ENCODE measurements at regions not wholly inside any gene's neighbourhood (a gene's known extent, or its start where the extent isn't known, plus 50 kb on each side); places are given as distances from the start of the nearest gene placed in this dataset.
"Not testable (repeated sequence)": the region's sequence is repeated elsewhere in the genome, so short reads cannot be mapped to it uniquely, and the experiment has no call there.

- no peak for DNase-seq
These were observed 388.2 kb upstream of the SYNCRIP start for GRCh38 chr6:86030875-86031274.

GRCh38 chr6:86028776-86029175 is 386.1 kb upstream of the SYNCRIP start:
- DNase-seq: no peak

- DNase-seq: not testable (repeated sequence)
These were observed 384.2 kb upstream of the SYNCRIP start for GRCh38 chr6:86026890-86027289.

- DNase-seq: no peak
These were observed 374.6 kb upstream of the SYNCRIP start for GRCh38 chr6:86017236-86017635.

- no peak for DNase-seq
These were observed 373.9 kb upstream of the SYNCRIP start for GRCh38 chr6:86016567-86016966.

GRCh38 chr6:86016077-86016476 is 373.4 kb upstream of the SYNCRIP start:
- DNase-seq: no peak

GRCh38 chr6:86012991-86013390 is 370.3 kb upstream of the SYNCRIP start:
- DNase-seq: not testable (repeated sequence)

GRCh38 chr6:86010915-86011786 is 368.5 kb upstream of the SYNCRIP start:
- no peak for DNase-seq

- no peak for DNase-seq
These were observed 354.5 kb upstream of the SYNCRIP start for GRCh38 chr6:85997206-85997605.

GRCh38 chr6:85996034-85996375 is 353.3 kb upstream of the SYNCRIP start:
- no peak for DNase-seq

GRCh38 chr6:85995339-85996033 is 352.8 kb upstream of the SYNCRIP start:
- DNase-seq: no peak

- no peak for DNase-seq
These were observed 344.0 kb upstream of the SYNCRIP start for GRCh38 chr6:85986681-85987080.

GRCh38 chr6:85983032-85983659 is 340.5 kb upstream of the SYNCRIP start:
- no peak for DNase-seq

- DNase-seq: no peak
These were observed 335.0 kb upstream of the SYNCRIP start for GRCh38 chr6:85977661-85978060.

GRCh38 chr6:85975957-85976356 is 333.3 kb upstream of the SYNCRIP start:
- DNase-seq: no peak

GRCh38 chr6:85971238-85971637 is 328.6 kb upstream of the SYNCRIP start:
- no peak for DNase-seq

- no peak for DNase-seq
These were observed 324.1 kb upstream of the SYNCRIP start for GRCh38 chr6:85966828-85967227.

- DNase-seq: no peak
These were observed 319.1 kb upstream of the SYNCRIP start for GRCh38 chr6:85961746-85962145.

- no peak for DNase-seq
These were observed 318.4 kb upstream of the SYNCRIP start for GRCh38 chr6:85961125-85961524.

GRCh38 chr6:85948481-85948880 is 305.8 kb upstream of the SYNCRIP start:
- DNase-seq: no peak

GRCh38 chr6:85945459-85946185 is 302.9 kb upstream of the SYNCRIP start:
- DNase-seq: no peak

GRCh38 chr6:85944776-85945175 is 302.1 kb upstream of the SYNCRIP start:
- no peak for DNase-seq

GRCh38 chr6:85942844-85943243 is 300.2 kb upstream of the SYNCRIP start:
- no peak for DNase-seq

All from inflammatory macrophage (primary cell).